GM21717 (cell line): ENCODE measurements at regions not wholly inside any gene's neighbourhood (a gene's known extent, or its start where the extent isn't known, plus 50 kb on each side); places are given as distances from the start of the nearest gene placed in this dataset.

Source experiments
- ATAC-seq: cut with Tn5 transposase; IDR thresholded peaks from one replicate; pipeline ENCODE4 v1.9.1; 2021; ENCODE audit warnings: mild to moderate bottlenecking, moderate library complexity; ENCODE audit not compliant: unreplicated experiment

- no peak for ATAC-seq
Measured at GRCh38 chr15:46386356-46386755, 751.5 kb downstream of the SQOR start.

DNA sequence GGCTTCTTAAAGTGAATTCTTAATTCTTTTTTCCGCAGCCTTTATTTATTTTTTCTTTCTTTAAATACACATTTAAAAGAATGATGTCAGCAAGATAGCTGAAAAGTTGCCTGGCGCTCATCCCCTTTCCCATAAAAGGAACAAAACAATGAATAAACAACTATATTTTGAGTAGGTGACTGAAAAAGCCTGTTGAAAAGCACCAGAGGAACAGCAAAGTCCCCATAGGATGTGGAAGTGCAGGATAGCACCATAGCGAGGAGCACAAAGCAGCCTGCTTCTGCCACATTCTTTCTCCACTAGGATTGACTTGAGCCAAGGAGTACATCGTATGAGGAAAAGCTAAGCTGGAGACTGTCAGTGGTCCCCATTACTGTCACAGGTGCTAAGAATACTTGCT is 754.9 kb downstream of the SQOR start:
- no peak for ATAC-seq

DNA sequence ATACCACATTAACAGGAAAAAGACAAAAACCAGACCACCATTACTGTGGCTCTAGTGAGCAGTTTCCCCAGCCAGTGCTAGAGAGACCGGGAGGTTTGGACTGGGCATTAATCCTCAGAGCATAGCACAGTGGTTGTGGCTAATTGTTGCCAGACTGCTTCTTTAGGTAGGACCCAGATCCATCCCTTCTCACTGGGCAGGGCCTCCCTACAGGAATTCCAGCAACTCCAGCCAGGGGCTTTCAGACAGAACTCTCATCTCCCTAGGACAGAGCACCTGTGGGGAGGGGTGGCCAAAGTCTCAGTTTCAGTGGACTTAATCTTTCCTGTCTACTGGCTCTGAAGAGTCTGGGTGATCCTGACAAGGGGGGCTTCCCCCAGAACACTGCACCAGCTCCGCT is 759.6 kb downstream of the SQOR start:
- ATAC-seq, result no peak

GRCh38 chr15:46408312-46408711 is 773.5 kb downstream of the SQOR start:
- ATAC-seq, result no peak

DNA sequence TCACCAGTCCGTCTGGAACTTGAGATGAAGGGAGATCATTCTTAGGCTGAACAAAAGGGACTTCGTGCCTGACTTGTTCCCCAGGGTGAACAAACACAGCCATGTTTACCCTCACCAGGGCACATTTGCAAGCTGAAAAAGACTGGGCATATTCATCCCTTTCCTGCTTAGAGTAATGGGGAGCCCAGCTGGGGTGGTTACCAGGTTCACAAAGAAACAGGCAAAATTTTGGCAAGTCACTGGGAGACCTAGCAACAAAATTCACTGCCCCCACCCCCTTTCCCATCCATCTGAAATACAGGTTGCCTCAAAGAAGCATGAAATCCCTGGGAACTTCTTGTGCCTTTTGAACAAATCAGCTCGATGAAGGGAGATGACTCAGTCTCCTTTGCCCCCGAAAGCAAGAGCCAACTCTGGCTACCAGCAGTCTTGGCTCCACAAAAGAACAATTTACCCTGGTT is 775.0 kb downstream of the SQOR start:
- no peak for ATAC-seq

DNA sequence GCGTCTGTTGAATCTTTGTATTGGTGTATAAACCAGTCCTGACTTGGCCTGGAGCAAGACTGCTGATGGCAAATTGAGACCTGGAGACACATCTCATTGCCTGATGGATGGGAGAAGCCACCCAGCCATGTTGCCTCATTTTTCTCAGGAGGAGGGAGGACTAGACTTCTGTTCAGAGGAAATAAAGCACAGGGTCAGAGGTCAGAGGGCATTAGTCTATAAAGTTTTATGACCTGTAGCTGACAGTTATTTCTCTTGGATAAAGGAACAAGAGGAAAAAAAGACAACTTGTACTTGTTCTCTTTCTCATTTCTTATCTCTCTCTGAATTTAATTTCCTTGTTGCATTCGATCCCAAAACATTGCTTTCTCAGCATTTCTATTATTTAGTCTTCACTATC is 775.9 kb downstream of the SQOR start:
- no peak for ATAC-seq

- no peak for ATAC-seq
Measured at GRCh38 chr15:46411900-46412299, 777.1 kb downstream of the SQOR start.

GRCh38 chr15:46413799-46414198 is 779.0 kb downstream of the SQOR start:
- no peak for ATAC-seq

GRCh38 chr15:46416544-46416943 is 781.7 kb downstream of the SQOR start:
- ATAC-seq, result no peak

DNA sequence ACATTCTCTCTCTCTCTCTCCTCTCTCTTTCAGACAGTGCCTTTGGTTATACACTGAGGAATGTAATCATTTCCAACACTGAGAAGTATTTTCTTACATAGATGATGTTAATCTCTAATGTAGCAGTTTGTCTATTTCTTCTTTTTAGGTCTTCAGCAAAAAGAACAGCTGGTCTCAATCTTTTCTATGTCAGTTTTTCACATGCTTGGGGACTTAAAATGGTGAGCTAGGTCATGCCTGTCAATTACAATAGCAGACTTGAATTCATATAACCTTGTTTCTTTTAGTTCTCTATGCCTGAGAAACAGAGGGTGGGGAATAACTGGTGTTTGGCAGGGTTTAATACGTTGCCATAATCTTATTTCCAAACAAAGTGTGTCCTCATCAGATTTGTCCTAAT is 786.2 kb downstream of the SQOR start:
- ATAC-seq, result no peak

- no peak for ATAC-seq
Measured at GRCh38 chr15:46441294-46442062, 806.6 kb downstream of the SQOR start.

DNA sequence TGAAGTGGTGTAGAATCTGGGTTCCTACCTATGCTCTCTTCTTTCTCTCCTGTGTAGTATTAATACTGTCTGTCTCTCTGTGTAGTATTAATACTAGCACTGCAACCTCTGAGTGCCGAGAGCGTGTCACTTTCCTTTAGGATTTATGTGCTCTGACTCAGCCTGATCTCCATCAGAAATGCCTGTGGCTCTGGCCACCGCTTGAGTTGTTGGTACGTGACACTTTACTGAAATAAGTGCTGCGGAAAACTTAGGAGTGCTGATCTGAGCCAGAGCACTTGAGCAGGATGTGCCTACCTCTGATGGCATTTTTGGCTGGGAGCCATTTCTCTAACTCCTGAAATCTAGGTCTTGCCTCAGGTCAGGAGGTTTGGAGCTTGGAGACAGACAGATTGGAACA is 807.4 kb downstream of the SQOR start:
- no peak for ATAC-seq

GRCh38 chr15:46442901-46443590 is 808.2 kb downstream of the SQOR start:
- ATAC-seq, result no peak

GRCh38 chr15:46450112-46450809 is 815.4 kb downstream of the SQOR start:
- ATAC-seq, result no peak

GRCh38 chr15:46450810-46451182 is 816.0 kb downstream of the SQOR start:
- ATAC-seq, result no peak

DNA sequence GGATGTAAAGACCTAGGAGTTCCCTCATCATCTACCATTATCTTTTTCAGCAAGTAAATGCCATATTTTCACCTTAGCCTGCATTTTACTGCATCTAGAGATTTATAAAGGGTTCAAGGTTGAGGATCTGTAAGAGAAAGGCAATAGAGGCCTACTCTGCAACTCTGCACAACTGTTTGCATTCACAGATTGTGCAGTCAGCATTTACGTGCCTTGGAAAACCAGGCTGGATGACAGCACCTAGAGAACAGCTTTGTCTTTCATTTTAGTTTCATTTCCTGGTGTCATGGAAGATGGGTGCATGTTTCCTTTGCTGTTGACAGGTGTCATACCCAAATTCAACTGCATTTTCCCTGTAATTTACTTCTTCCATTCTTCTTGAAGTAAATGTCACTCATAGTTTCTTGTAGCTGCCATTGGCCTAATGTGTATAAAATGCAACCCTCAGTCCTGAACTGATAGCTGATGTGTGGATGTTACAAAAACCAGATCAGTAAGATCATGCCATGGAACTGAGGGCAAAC is 817.5 kb downstream of the SQOR start:
- ATAC-seq, result no peak

GRCh38 chr15:46456456-46456855 is 821.6 kb downstream of the SQOR start:
- ATAC-seq, result no peak

DNA sequence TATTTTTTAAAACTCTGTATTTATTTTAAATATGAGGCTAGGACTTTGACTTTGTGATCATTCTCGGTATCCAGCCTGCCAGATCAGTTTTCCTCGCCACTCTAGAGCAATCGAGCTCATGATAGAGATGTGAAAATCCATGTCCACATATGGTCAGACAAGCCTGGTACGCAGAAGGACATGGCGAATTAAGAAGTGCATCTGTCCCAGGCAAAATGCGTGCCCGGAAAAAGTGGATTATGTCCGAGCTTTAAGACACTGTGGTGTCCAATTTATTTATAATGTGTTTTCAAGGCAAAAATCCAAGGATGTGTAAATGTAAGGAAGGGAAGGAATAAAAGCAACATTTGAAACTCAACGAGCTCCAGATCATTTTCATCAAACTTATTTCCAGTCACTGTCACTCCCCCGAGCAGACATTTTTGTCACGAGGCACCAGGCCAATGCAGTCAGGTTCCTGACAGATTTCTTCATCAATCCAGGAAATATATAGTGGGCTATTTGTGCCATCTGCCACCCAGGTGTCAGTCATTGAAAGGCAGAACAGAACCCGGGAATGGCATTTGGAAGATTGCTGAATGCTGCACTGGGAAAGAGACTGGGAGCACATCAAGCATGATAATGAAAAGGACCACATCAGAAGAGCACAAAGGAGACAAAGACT is 825.7 kb downstream of the SQOR start:
- no peak for ATAC-seq

DNA sequence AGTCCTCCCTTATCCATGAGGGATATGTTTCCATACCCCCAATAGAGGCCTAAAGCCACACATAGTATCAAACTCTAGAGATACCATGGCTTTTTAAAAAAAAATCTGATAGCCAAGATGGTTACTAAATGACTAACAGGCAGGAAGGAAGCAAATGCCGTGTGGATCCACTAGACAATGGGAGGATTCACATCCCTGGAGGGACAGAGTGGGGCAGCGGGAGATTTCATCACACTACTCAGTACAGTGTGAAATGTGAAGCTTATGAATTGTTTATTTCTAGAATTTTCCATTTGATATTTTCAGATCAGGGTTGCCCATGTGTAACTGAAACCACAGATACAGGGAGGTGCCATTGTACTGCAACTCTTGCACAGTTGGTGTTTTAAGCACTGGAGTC is 826.6 kb downstream of the SQOR start:
- ATAC-seq, result no peak

DNA sequence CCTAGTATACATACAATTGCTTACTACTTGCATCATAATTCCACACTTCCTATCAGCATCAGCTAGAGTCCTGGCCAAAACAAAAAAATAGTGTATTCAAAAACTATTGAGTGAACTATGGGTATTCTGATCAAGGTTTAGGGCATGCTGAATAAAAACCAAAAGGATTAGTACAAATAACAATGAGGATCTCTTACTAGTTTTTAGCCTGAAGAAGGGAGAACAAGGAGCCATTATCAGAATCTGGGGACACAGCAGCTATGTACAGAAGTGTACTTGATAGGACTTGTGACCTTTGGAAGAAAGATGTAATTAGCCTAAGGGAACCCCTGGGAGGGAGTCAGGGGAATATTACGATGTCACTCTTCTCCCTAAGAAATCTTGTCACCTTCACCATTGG is 832.2 kb downstream of the SQOR start:
- no peak for ATAC-seq

GRCh38 chr15:46471096-46471495 is 836.3 kb downstream of the SQOR start:
- no peak for ATAC-seq
